Suppressor macrophage (primary cell): ENCODE measurements at regions not wholly inside any gene's neighbourhood (a gene's known extent, or its start where the extent isn't known, plus 50 kb on each side); places are given as distances from the start of the nearest gene placed in this dataset.
"Not testable (repeated sequence)": the region's sequence is repeated elsewhere in the genome, so short reads cannot be mapped to it uniquely, and the experiment has no call there.

Experiments used
- DNase-seq, 4 experiments: peaks; one replicate each; pipeline ENCODE4 v3.0.0-alpha.2; 2020 to 2022

DNA sequence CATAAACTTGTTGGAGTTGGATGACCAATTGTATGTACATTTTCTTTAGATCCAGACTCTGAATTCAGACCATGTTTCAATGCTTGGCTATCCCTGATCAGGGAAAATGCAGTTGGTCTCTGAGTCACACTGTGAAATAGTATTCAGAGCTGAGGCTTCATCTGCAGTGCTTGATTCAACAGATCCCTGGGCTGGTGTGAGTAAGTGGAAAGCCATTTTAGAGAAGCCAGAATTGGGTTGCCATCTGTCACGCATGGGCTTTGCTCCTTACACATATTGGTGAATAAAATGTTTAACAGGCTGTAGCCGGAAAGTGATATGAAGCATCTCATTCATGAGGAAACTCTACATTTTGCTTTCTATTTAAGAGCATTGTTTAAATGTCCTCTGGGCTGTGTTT is 50.0 kb upstream of the ACYP2 start:
- no peak for DNase-seq

- no peak for DNase-seq
These were observed 51.4 kb upstream of the ACYP2 start for GRCh38 chr2:54063967-54064535.

DNA sequence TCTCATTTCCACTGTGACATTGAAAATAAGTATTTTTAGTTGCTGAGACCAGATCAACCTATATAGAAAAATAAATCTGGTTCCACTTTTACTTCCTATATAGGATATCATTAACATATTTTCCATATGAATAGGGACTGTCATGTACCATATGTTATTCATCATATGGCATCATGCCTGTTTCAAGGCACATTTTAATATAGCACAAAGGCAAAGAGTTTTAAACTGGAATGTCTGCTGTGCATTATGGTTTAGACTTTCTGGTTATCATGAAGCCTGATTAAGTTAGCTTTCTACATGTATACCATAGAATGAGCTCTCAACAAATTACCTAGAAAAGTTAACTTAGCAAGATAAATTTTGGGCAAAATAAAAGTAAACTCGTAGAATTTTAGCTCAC is 53.0 kb upstream of the ACYP2 start:
- no peak for DNase-seq

DNA sequence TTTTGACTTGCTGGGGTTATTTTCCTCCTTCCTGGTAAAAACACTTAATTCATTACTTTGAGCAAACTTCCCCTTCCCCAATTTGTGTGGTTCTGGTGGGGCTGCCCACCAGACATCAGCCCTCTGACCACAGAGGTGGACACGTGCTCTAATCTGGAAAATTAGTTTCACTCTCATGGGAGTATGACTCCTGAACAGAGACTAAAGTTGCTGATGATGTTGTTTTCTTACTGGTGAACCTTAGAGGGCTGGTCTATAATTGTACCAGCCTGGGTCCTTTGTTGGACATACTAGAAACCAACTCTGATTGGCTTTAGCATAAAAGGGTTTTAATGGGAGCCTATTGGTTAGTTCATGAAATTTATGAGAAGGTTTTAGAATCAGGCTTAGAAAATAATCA is 54.1 kb upstream of the ACYP2 start:
- peak in 3 of 4 experiments; percentile 6 to 8 (median 7) for DNase-seq

GRCh38 chr2:54059986-54060385 is 55.4 kb upstream of the ACYP2 start:
- no peak for DNase-seq

- no peak for DNase-seq
These were observed 55.9 kb upstream of the ACYP2 start for GRCh38 chr2:54059504-54059903.

GRCh38 chr2:54058449-54058848 is 57.0 kb upstream of the ACYP2 start:
- no peak for DNase-seq

GRCh38 chr2:54054774-54055173 is 60.6 kb upstream of the ACYP2 start:
- DNase-seq = no peak

GRCh38 chr2:54054271-54054670 is 61.1 kb upstream of the ACYP2 start:
- DNase-seq = peak in 1 of 4 experiments; percentile 29

- no peak for DNase-seq
These were observed 61.6 kb upstream of the ACYP2 start for GRCh38 chr2:54053830-54054229.

- no peak for DNase-seq
These were observed 62.3 kb upstream of the ACYP2 start for GRCh38 chr2:54052825-54053718.

GRCh38 chr2:54050445-54050844 is 65.0 kb upstream of the ACYP2 start:
- no peak for DNase-seq

GRCh38 chr2:54049365-54049764 is 66.0 kb upstream of the ACYP2 start:
- no peak for DNase-seq

DNA sequence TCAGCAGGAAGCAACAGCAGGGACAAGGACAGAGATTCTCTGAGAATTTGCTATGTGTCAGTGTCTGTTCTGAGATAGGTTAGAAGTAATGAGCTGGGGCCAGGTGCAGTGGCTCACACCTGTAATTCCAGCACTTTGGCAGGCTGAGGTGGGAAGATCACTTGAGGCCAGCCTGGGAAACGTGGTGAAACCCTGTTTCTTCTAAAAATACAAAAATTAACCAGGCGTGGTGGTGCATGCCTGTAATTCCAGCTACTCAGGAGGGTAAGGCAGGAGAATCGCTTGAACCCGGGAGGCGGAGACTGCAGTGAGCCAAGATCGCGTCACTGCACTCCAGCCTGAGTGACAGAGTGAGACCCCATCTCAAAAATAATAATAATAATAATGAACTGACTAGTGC is 66.5 kb upstream of the ACYP2 start:
- DNase-seq = not testable (repeated sequence)

- DNase-seq = peak in 1 of 4 experiments; percentile 3
These were observed 67.2 kb upstream of the ACYP2 start for GRCh38 chr2:54048117-54048785.

GRCh38 chr2:54047658-54048057 is 67.8 kb upstream of the ACYP2 start:
- no peak for DNase-seq

- peak in 1 of 4 experiments; percentile 11 for DNase-seq
These were observed 68.3 kb upstream of the ACYP2 start for GRCh38 chr2:54047091-54047490.

DNA sequence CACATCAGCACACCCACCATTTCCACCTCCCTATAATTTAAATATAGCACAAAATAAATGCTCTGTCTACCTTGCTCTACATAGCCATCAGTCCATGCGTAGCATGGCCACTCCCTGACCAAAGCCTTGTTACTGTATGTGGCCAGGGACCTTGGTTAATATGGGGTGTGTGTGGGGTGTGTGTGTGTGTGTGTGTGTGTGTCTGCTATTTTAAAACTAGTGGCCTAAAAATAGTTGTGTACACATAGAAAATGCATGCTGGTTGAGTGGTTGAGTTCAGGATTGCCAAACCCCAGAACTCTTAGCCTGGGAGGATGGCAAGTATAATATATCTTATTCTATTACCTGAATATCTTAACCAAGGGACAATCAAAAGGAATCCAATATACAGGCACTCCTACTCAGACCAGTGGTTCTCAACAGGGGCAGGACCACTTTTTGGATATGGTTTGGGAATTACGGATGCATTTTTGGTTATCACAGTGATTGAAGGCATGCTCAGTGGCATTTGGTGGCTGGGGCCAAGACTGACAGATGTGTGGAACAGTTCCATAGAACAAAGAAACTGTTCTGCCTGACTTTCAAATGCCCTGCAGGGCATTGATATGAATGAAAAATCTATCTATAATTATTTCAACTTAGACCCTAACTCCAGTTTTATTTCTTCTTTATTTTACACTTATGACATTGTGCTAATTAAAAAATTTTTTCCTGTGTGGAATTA is 72.3 kb upstream of the PSME4 start:
- no peak for DNase-seq

DNA sequence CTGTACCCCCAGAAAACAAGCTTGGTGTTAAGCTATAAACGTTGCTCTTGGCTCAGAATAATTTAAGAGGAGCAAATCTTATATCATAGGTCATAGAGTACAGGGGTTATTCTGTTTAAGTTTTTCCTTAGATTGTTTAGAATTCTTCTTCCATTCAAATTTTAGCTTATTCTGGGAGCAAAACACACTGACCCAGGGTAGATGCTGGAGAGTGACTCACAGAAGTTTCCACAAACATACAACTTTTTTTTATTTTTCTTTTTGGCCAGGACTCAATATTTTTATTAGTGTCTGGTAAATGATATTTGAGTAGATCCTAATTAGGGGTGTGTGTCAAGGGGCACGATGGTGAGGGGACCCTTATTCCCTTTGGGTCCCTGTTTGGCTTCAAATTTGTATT is 71.5 kb upstream of the PSME4 start:
- DNase-seq = no peak

DNA sequence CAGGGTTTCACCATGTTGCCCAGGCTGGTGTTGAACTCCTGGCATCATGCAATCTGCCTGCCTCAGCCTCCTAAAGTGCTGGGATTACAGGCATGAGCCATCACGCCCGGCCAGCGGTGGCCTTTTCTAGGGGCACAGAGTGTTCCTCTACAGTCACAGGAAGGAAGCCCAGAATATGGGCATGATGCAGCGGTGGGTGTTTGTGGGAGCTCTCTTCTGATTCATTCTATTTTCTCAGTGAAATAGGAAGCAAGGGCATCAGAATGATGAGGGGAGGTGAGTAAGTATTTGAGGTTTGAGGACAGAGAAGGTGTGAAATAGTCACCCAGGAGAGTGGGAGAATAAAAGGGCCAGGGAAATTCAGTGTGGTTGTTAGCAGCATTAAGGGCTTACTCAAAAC is 70.3 kb upstream of the PSME4 start:
- peak in 1 of 4 experiments; percentile 10 for DNase-seq

DNA sequence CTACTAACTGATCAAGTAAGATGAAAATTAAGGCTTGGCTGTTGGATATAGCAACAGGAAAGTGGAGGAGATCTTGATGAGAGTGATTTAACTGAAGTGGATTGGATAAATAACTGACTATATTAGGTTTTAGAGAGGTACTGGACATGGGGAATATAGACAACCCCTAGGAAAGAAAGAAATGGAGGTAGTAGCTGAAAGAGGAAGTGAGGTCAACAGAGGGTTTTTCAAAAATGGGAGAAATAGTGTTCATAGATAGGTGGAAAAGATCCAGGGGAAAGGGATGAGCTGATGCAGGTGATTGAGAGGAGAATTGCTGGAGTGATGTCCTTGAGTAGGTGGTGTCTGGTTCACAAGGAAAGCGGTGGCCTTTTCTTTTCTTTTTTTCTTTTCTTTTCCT is 69.9 kb upstream of the PSME4 start:
- no peak for DNase-seq

DNA sequence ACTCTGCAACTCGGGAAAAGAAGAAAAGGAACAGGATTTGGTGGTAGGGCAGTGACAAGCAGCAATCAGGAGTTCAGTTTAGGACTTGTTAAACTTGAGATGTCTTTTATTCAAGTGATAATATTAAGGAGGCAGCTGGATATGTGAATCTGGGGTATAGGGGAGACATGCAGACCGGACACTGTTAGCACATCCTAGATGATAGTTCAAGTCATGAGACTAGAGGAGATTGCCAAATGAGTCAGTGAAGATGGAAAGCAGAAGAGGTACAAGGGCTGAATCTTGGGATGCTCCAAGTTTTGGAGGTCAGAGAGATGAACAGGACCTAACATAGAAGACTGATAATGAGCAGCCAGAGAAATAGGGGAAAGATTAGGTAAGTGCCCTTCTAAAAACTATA is 69.5 kb upstream of the PSME4 start:
- DNase-seq = peak in 3 of 4 experiments; percentile 5 to 44 (median 23)

DNA sequence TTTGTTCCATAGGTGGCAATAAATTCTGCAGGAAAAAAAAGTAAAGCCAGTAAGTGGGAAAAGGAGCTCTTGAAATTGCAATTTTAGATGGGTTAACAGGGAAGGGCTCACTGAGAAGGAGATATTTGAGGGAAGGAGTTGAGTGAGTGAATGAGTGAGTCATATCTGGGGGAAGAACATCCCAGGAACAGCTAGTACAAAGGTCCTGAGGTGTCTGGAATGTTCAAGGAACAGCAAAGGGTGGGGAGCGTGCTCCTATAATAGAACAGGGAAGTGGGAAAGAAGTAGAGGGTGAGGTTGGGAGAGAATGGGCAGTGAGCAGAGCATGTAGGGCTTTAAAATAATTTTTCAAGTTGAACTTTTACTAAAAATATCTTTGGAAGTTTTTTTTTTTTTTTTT is 68.0 kb upstream of the PSME4 start:
- DNase-seq = no peak
